Spinal cord (tissue), 9 donors: ENCODE measurements at regions not wholly inside any gene's neighbourhood (a gene's known extent, or its start where the extent isn't known, plus 50 kb on each side); places are given as distances from the start of the nearest gene placed in this dataset.

Source experiments
- DNase-seq, 6 donors: peaks; one replicate each; pipeline versions ENCODE4 v3.0.0 to v3.0.0-alpha.2; 2013 to 2015; ENCODE audit warnings: low spot score in 6 of 6, low read depth in 4 of 6
- H3K27ac ChIP-seq: one replicate; pipeline ENCODE4 v1.5.1; 2013; ENCODE audit warnings: low read depth, low read length, control low read depth
- H3K27me3 ChIP-seq: one replicate; pipeline ENCODE4 v1.6.1; 2013; ENCODE audit warnings: low read length; ENCODE audit not compliant: control insufficient read depth, insufficient read depth
- H3K36me3 ChIP-seq: one replicate; pipeline ENCODE4 v1.6.1; 2013; ENCODE audit warnings: low read length; ENCODE audit not compliant: control insufficient read depth, insufficient read depth
- H3K4me1 ChIP-seq: one replicate; pipeline ENCODE4 v1.6.1; 2013; ENCODE audit warnings: low read length; ENCODE audit not compliant: control insufficient read depth, insufficient read depth
- H3K4me3 ChIP-seq: one replicate; pipeline ENCODE4 v1.5.1; 2013; ENCODE audit warnings: low read depth, low read length, control low read depth
- H3K9me3 ChIP-seq: one replicate; pipeline ENCODE4 v1.6.1; 2013; ENCODE audit warnings: low read length; ENCODE audit not compliant: control insufficient read depth, insufficient read depth
- WGBS: methylation state at CpG from one replicate; pipeline ENCODE4 v1.1.5; 2013; ENCODE audit warnings: missing lambda C conversion rate; ENCODE audit not compliant: insufficient coverage; 5-methylcytosine and 5-hydroxymethylcytosine counted together
- donor health status: healthy.

- no peaks in the 10 kb centered on the region for H3K4me1 ChIP-seq
- H3K36me3 ChIP-seq: no peaks in the 10 kb centered on the region
- peak in 1 of 6 donors; percentile 33 for DNase-seq
- H3K27ac ChIP-seq: no peak overlapping the region
- H3K4me3 ChIP-seq: no peak overlapping the region
- H3K9me3 ChIP-seq: peaks cover 1% of the 10 kb centered on the region
- no peaks in the 10 kb centered on the region for H3K27me3 ChIP-seq
- 72% methylated on average over 2 of the region's 5 CpGs for WGBS
Observed at GRCh38 chr10:21084700-21085099, 187.6 kb upstream of the NEBL start.

GRCh38 chr10:21083861-21084260 is 186.8 kb upstream of the NEBL start:
- Histone ChIP-seq H3K27ac (no peak overlapping the region), H3K4me3 (no peak overlapping the region), H3K4me1 (no peaks in the 10 kb centered on the region), H3K36me3 (no peaks in the 10 kb centered on the region), H3K27me3 (no peaks in the 10 kb centered on the region), H3K9me3 (peaks cover 1% of the 10 kb centered on the region)
- no peak for DNase-seq
- no CpG with 5 or more reads among the region's 3 CpGs for WGBS

DNA sequence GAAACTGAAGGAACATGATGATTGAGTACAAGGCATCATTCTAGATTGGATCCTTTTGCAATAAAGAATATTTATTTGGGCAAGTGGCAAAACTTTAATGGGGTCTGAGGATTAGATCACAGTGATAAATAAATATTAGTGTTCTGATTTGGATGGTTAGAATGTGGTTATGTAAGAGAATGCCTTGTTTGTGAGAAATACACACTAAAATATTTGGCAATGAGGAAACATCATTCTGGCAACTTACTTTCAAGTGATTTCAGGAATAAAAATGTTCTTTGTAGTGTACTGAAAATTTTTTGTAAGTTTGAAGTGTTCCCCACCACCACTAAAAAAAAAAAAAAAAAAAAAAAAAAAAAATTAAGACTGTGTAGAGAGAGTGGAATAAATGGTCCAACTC is 185.1 kb upstream of the NEBL start:
- H3K27me3 ChIP-seq: no peaks in the 10 kb centered on the region
- no peak overlapping the region for H3K4me3 ChIP-seq
- DNase-seq: no peak
- H3K27ac ChIP-seq: no peak overlapping the region
- H3K9me3 ChIP-seq: peaks cover 1% of the 10 kb centered on the region
- no peaks in the 10 kb centered on the region for H3K36me3 ChIP-seq
- H3K4me1 ChIP-seq: no peaks in the 10 kb centered on the region

GRCh38 chr10:21080261-21080660 is 183.2 kb upstream of the NEBL start:
- DNase-seq: peak in 1 of 6 donors; percentile 53
- Histone ChIP-seq H3K27me3 (no peaks in the 10 kb centered on the region), H3K9me3 (no peaks in the 10 kb centered on the region), H3K4me1 (no peaks in the 10 kb centered on the region), H3K27ac (no peak overlapping the region), H3K36me3 (no peaks in the 10 kb centered on the region), H3K4me3 (no peak overlapping the region)
- WGBS: no CpG with 5 or more reads among the region's 2 CpGs

- no peak overlapping the region for H3K4me3 ChIP-seq
- H3K9me3 ChIP-seq: no peaks in the 10 kb centered on the region
- no peak for DNase-seq
- no peaks in the 10 kb centered on the region for H3K36me3 ChIP-seq
- H3K27ac ChIP-seq: no peak overlapping the region
- H3K4me1 ChIP-seq: no peaks in the 10 kb centered on the region
- H3K27me3 ChIP-seq: no peaks in the 10 kb centered on the region
Observed at GRCh38 chr10:21079330-21079658, 182.2 kb upstream of the NEBL start.

DNA sequence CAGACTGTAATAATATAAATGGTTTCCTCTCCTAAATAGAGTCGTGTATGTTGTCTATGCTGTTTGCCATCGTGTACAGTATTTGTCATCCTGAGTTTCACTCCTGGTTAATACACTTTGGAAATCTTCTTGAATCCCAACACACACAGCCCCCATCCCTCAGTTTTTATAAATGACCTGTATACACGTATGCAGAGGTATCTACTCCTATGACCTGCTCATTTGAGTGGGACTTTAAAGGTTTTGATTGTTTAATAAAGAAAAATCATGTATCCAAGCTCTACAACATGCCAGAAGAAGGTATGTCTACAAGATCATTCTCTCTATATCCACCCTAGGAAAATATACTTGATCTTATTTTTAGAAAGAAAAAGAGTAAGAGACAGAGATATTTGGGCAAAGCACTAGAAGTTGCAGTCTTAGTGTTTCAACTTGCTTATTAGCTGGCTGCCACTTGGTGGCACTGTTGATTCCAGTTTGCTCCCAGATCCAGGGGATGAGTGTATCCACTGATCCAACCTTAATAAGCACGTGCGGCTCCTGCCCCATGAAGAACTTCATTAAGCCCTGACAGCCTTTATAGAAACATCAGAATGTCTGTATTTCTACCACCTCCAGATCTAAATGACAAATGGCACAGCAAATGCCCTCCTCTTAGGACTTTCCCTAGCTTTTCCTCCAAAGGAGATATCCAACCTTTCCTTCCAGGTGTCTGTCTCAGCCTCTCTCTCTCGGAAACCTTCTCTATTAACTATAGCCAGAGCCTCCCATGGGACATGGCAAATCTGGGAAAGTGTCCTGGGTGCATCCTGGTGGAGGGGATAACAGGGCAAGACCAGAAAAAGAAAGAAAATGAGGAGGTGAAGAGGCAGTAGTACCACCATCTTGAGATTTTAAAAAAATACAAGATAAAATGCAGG is 181.6 kb upstream of the NEBL start:
- Histone ChIP-seq H3K4me3 (no peak overlapping the region), H3K27ac (no peak overlapping the region), H3K9me3 (no peaks in the 10 kb centered on the region), H3K27me3 (no peaks in the 10 kb centered on the region), H3K4me1 (no peaks in the 10 kb centered on the region), H3K36me3 (no peaks in the 10 kb centered on the region)
- 0% methylated on average over 2 of the region's 6 CpGs for WGBS
- peak in 5 of 6 donors; percentile 53 to 93 (median 63) for DNase-seq

GRCh38 chr10:21077681-21078080 is 180.6 kb upstream of the NEBL start:
- Histone ChIP-seq H3K9me3 (no peaks in the 10 kb centered on the region), H3K27ac (no peak overlapping the region), H3K36me3 (no peaks in the 10 kb centered on the region), H3K27me3 (no peaks in the 10 kb centered on the region), H3K4me1 (no peaks in the 10 kb centered on the region), H3K4me3 (no peak overlapping the region)
- WGBS: 78% methylated on average over 4 of the region's 5 CpGs
- DNase-seq: no peak

DNA sequence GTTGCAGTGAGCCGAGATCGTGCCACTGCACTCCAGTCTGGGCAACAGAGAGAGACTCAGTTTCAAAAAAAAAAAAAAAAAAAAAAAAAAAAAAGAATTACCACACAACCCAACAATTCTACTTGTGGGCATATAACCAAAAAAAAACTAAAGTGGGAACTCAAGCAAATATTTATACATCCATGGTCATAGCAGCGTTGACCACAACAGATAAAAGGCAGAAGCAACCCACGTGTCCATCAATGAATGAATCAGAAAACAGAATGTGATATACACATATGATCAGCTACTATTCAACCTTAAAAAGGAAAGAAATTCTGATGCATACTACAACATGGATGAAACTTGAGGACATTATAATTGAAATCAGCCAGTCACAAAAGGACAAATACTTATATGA is 179.3 kb upstream of the NEBL start:
- no peak for DNase-seq
- no peaks in the 10 kb centered on the region for H3K4me1 ChIP-seq
- H3K4me3 ChIP-seq: no peak overlapping the region
- WGBS: no CpG with 5 or more reads among the region's 4 CpGs
- H3K9me3 ChIP-seq: peaks cover 2% of the 10 kb centered on the region
- H3K27ac ChIP-seq: no peak overlapping the region
- H3K36me3 ChIP-seq: no peaks in the 10 kb centered on the region
- no peaks in the 10 kb centered on the region for H3K27me3 ChIP-seq

- no peak overlapping the region for H3K4me3 ChIP-seq
- no peak for DNase-seq
- no peak overlapping the region for H3K27ac ChIP-seq
- no peaks in the 10 kb centered on the region for H3K4me1 ChIP-seq
- H3K36me3 ChIP-seq: no peaks in the 10 kb centered on the region
- peaks cover 2% of the 10 kb centered on the region for H3K9me3 ChIP-seq
- no peaks in the 10 kb centered on the region for H3K27me3 ChIP-seq
- 100% methylated on average over 3 of the region's 6 CpGs for WGBS
Observed at GRCh38 chr10:21075880-21076279, 178.8 kb upstream of the NEBL start.

GRCh38 chr10:21071001-21071673 is 174.0 kb upstream of the NEBL start:
- no peaks in the 10 kb centered on the region for H3K4me1 ChIP-seq
- H3K9me3 ChIP-seq: peaks cover 2% of the 10 kb centered on the region
- no peak overlapping the region for H3K27ac ChIP-seq
- WGBS: 86% methylated on average over 1 of the region's 3 CpGs
- H3K36me3 ChIP-seq: no peaks in the 10 kb centered on the region
- H3K27me3 ChIP-seq: no peaks in the 10 kb centered on the region
- DNase-seq: no peak
- no peak overlapping the region for H3K4me3 ChIP-seq
